ENCODE measurements at regions not wholly inside any gene's neighbourhood (a gene's known extent, or its start where the extent isn't known, plus 50 kb on each side); places are given as distances from the start of the nearest gene placed in this dataset.
"Not testable (repeated sequence)": the region's sequence is repeated elsewhere in the genome, so short reads cannot be mapped to it uniquely, and the experiment has no call there.

GRCh38 chr21:27025708-27026107, 58.8 kb upstream of the ADAMTS5 start:
- not testable (repeated sequence) for TF ChIP-seq CTCF, POLR2A (IDR thresholded peaks at IDR 0.05)
